Activated CD4-positive, alpha-beta T cell treated with anti-CD3 and anti-CD28 coated beads, Interleukin-2, Interleukin-6, amounts not matched to agents 100 ng/mL and 50 ng/mL, durations not matched to agents 16 hours and 8 hours (primary cell): ENCODE measurements at regions not wholly inside any gene's neighbourhood (a gene's known extent, or its start where the extent isn't known, plus 50 kb on each side); places are given as distances from the start of the nearest gene placed in this dataset.

Experiments
- DNase-seq: peaks from one replicate; pipeline ENCODE4 v3.0.0-alpha.2; 2020

DNA sequence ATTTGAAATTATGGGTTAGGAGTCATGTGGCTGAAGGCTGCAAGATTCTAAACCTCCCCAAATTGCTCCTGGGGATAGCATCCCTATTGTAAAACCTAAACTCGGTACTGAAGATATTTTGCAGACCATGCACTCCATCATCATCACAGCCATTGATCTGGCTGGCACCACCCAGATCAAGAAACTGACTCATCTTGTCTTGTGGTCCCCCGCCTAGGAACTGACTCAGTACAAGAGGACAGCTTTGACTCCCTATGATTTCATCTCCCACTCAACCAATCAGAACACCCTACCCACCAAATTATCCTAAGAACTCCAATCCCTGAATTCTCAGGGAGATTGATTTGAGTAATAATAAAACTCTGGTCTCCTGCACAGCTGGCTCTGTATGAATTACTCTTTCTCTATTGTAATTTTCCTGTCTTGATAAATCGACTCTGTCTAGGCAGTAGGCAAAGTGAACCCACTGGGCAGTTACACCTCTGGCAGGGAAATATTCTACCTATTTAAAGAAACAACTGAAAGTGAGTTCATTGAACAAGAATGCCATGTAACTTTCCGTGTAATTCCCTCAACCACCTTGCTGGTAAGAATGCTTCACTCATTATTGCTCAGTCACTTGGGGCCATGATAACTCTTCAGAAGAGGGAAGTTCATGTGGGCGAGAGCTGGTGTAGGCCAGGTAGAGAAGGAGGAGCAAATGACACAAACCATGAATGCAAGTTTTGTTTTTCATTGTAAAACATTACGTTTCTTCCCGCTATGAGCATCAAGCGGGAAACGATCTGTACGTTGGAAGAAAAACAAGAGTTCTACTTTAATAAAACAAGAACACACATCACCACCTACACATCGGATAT, 602.9 kb upstream of the ARID1B start:
- peak; percentile 87 for DNase-seq

DNA sequence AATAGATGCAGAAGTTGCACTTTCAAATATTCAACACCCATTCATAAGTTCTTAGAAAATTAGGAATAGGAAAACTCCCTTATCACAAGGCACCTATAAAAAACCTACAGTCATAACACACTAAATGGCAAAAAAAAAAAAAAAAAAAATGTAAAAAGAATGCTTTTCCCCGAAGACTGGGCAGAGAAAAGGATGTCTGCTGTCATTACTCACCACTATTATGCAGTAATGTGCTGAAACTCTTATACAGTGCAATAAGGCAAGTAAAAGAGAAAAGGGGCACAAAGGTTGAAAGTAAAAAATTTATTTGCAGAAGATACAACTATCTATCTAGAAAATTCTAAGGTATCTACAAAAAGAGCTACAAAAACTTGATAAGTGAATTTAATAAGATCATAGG, 607.8 kb upstream of the ARID1B start:
- no peak for DNase-seq

DNA sequence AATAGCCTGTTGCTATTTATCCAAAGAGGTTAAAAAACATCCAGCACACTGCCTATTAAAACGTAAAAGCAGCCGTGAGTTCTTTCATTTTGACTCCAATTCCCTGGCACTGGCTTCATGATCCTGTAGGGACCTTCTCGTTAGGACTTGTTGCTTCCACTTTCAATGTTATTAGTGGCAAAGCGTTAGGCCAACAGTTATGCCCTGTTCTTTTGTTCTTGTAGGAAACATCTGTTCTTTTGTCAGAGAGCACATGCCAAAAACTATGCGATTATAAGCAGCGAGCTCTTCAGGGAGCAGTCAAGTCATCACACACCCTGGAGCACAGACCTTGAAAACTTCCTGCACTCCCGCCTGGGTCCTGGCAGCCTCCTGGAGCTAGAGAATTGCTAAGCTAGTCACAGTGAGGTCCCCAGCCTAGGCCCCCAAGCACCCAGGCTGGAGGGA, 609.5 kb upstream of the ARID1B start:
- no peak for DNase-seq

DNA sequence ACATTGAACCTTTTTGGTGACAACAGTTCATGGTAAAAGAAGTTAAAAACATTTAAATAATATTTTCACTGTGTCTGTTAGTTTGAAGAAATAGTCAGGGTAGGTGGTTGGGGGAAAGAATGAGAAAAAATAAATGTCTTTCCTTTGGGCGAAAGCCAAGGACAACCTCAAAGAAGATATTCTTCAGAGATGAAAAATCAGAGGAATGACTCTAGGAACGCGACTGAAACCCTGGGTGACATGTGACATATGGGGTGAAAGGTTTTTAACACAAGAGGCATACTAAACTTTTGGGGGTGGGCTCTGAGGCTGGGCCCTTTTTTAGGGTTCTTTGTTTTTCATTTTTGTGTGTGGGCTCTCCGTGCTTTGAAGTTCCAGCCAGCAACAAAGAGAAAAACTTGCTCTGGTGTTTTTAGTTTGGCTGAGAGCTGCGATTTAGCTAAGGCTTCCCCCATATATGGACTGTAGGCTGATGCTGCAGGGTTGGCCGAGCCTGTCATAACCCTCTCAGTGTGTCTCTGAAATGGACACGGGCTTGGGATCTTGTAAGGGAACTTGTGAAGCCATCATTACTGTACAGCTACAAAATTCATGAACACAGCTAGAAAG, 610.1 kb upstream of the ARID1B start:
- no peak for DNase-seq

DNA sequence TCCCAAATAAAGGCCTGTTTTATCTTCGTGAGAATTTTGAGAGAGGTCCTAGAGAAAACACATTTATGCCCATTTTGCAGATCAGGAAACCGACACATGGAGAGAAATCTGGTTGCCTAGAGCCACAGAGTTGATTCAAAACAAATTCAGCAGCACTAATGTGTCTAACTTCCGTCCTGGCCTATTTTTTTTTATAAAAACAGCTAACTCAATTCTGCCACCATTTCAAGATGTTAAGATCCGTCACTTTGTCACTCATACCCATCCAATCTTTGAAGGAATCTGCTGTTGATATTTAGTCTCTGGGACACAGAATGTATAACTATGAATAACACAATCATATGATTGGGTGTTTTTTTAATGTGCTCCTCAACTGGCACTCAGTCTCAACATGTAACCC, 611.1 kb upstream of the ARID1B start:
- no peak for DNase-seq

DNA sequence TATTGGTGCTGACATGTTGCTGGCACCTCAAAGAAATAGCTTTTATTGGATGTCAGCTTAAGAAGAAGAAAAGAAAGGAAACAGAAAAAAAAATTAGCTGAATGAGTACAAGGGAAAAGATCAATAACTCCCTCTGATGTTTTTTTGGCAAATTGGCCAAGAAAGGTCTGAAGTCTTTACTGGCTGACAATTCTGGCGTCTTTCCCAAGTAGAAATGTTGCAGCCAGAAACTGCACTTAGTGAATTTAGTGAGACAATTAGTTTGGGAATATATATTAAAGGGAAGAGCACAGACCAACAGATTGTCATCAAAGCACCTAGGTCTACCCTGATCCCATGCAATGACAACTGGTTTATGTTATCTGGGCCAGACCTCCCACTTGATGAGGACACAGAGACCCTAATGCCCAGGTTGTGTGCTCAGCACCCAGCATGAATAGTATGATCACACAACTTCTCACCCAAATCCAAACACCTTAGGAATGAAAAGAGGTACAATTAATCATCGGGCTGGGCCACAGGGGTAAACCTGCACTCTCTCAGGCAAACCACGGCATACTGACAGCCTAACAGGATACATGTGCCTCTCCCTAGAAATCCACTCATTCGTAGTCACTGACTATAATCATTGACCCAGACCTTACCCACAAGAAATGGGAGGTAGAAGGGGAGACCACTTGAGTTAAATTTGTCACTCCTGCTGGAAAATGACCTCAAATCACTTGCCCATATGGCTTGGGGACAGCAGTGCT, 612.3 kb upstream of the ARID1B start:
- no peak for DNase-seq

DNA sequence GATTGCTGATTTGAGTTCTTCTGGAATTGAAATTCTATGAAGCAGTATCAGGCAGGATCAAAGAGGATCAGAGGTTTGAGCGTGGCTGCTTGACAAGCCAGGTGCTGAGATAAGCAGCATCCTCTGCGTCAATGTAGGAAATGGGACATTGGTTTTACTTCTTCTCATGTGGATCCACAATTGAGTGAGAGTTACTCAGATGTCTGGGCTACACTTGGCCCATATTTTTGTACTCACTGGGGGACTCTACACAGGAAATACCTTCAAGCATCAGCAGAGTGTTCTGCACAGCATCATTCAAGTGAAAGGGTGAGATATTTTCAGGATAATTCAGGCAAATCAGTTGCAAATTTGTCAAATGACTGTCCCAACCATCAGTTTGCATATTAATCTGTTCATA, 613.9 kb upstream of the ARID1B start:
- DNase-seq = no peak

DNA sequence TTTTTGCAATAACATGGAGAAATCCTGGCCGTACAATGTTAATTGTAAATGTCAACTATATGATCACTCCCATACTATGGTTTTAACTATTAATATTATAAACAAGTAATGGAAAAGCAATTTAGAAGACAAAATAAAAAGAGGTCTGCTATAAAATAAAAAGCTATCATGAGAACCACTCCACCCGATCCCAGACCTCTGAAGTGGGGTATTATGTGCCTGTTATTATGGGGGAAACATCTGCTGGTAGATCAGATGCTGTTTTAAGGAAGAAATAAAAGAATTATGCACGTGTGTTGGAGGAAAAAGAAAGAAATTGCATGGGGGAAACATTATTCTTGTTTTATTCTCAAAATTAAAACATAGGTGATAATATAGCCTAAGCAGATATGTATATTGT, 615.7 kb upstream of the ARID1B start:
- DNase-seq = no peak

DNA sequence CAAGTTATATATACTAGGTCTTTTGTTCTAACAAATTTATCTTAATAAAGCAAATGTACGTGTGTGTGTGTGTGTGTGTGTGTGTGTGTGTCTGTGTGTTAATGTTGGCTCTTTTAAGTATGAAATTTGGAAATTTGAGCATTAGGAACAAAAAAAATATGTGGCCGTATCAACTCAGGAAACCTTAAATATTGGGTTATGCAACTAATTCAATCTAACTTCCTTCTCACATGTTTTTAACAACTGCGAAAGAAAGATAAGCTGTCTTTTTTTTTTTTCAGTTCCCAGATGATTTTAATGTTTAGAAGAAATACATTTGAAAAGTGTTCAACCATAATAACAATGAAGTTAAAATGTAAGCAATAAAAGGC, 616.4 kb upstream of the ARID1B start:
- no peak for DNase-seq

DNA sequence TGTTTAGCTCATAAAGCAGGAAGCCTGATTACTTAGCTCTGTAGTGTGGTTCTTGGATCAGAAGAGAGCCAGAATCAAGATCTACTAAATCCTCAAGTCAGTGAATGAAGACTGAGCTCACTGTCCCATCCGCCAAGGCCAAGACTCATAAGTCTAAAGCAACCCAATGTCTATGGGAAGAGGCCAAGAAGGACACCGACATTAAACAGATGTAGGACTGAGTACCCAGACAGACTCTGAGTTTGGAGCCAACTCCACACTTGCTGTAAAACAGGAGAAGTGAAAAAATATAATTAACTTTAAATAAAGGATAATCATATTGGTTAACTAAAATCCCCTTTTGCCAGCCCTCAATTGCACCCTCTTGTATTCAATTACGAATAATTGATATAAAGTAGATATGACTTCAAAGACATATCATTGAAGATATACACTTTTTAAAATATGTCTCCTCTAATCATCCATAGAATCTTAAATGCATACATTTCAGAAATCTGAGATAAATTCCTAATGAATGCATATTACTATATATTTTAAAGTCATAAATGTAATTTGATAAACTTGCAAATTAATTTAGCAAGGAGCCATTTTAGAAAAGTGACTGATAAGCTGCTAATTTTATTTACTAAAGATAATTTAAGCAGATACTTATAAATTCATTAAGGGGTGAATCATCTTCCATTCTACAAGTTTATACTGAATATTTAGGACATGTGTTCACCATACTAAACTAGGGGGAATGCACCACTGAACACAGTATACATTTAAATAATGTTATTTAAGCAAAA, 617.0 kb upstream of the ARID1B start:
- DNase-seq = no peak

DNA sequence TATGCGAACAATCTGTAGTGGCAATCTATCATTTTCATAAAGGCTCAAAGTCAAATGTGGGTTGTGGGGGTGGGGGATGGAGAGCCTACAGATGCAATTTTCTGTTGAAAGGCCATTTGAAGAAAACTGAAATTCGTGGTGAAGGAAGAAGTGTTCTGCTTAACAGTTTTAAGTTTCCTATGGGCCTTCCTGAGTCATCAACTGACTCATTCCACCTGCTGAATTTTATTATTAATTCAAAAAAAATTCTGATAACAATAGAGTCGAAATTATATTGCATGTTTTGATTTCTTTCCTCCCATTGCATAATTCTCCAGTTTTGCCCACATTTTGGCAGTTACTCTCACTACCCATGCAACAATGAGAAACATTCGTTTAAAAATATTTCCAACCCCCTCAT, 622.3 kb upstream of the ARID1B start:
- no peak for DNase-seq

DNA sequence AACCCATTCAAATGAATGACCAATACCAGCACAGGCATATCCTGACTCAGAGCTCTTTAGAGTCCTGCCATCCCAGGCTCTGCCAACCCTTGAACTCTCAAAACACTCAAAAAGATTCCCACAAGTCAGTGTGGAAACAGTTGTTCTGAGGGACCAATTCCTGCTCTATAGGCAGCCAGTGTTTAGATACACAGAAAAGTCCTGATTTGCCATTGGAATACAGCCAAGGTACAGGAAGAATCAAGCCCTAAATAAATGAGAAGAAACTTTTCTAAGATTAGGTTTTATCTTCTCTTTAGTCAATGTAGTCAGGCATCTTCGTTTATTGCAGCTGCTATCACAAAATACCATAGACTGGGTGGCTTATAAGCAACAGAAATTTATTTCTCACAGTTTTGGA, 626.8 kb upstream of the ARID1B start:
- no peak for DNase-seq

DNA sequence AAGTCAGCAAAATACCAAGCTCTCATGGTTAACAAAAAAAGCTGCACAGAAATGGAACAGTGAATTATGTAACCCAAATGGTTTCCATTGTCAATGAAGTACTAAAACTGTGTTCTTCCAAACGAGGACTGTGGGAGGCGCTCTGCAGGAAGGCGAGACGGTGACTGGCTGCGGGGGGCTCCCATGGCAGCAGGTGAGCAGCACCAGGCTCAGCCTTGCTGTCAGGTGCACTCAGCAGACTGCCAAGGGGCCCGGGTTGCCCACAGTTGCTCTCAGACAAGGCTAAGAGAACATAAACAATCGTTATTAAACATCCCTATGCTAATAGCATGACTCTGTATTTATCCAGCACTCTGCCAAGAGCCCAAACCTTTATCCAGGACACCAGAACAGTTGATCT, 630.3 kb upstream of the ARID1B start:
- DNase-seq = no peak

DNA sequence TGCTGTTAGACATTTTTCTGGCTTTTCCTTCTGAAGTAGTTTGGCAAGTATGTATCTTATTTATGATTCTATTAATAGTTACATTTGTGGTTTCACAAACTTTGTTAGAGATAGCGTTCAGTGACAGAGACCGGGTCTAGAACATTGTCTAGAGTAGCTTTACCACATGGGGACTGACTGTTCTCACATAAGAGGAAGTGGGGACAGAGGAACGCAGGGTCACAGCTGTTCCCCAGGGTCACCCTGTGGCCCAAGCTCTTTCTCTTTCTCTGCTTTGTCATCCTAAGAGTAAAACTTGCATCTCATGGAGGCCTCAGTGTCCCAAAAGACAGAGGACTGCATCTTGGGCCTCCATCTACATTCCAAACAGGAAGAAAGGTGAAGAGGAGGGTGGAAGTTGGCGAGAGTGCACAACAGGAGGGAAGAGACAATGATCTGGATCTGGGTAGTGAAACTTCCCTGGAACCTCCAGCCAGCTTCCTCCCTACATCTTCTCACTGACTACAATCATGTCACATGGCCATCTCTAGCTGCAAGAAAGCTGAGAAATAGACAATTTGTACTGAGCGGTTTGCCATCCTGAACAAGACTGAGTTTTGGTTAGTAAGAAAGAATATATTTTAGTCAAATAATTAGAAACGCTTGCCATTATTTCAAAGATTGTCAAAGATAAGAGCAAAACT, 645.8 kb upstream of the ARID1B start:
- DNase-seq = no peak

DNA sequence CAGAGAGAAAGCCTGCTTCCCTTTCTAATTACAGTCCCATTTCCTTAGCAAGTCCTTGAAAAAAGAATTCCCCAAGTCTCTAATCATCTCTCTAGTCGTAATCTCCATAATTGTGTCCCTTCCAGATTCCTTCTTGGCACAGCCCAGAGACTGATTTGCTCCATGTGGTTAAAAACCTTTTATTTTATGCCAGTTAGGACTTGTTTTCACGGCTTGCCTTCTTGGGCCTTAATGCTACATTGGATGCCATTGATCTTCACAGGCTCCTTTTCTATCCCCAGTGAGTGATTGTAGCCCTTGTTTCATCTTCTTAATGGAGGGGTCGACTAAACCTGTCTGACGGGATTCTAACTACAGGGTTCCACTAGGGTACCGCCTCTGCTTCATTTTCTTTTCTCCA, 650.6 kb upstream of the ARID1B start:
- DNase-seq = no peak

DNA sequence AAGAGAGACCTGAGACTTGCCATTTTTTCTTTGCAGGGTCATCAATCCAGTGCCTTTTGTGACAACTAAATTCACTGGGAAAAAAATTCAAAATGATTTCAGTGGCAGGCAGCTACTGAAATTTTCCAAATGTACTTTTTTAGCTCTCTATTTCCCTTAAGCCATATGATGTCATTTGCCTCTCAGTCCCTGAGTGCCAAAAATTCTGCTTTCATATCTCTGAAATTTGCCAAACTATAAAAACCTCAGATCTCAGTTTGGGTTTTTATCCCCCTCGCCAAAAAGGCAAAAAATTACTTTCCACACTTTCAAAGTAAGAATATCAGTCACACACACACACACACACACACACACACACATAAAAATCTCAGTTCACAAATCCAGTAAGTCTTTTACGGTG, 651.3 kb upstream of the ARID1B start:
- DNase-seq = no peak

DNA sequence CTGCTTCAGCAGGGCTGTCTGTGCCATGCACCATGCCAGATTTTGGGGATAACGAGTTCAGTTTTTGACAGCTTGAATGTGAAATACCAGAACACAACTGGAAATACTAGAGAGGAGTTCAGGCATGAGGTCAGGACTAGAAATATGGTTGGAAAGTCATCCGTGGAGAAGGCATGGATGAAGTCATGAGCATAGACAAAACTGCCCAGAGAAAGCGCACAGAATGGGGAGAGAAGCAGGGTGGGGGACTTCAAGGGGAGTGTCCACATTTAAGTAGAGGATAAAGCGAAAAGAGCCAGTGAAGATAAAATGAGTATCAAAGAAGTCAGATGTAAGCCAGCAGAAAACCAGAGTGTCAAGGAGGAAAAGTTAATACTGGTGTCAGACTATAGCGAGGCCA, 653.4 kb upstream of the ARID1B start:
- no peak for DNase-seq

DNA sequence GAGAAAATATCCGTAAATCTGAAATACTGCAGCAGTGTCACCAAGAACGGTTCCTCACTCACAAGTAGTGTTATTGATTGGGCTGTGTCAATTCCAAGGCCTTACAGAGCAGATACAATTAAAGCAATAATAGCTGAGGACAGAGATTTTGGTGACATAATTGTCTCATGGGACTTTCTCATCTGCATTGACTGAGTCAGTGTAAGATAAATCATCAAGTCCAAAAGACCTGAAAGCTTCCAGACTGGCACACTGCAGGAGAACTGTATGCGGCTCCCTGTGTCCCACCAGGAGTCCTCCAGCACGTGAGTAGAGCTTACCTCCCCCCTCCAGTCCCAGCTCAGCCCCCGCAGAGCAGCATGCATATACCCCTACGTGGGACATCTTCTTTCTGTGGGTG, 655.2 kb upstream of the ARID1B start:
- no peak for DNase-seq

DNA sequence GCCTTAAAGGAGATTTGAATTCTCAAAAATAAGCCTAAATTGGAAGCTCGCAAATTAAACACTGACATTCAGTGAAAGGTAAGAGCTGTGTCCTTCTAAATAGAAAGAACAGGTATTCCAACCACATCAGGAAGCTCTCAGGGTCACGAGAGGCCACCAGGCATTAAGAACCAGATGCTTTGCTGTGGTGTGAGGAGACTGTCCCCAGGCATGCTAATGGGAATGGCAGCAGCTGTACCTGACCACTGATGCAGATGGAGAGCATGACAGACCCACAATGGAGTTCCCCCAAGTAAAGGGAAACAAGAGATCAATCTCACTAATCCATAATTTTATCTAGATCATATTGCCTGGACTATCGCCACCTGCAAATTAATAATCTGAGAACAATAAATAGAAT, 658.9 kb upstream of the NOX3 start:
- no peak for DNase-seq

DNA sequence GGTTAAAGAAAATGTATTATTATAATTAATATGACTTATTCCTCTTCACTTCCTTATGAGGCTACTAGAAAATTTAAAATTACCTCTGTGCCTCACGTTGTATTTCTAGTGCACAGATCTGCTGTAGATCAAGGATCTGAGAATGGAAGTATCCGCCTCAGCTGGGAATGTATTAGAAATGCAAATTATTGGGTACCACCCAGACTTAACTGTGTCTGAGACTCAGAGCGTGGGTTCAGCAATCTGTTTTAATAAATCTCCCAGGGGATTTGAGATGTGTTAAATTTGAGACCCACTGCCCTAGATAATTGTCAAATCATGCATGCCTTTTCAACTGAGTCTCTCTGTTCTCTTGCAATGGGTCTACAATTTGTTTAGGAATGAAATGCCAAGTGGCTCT, 658.0 kb upstream of the NOX3 start:
- DNase-seq = no peak

DNA sequence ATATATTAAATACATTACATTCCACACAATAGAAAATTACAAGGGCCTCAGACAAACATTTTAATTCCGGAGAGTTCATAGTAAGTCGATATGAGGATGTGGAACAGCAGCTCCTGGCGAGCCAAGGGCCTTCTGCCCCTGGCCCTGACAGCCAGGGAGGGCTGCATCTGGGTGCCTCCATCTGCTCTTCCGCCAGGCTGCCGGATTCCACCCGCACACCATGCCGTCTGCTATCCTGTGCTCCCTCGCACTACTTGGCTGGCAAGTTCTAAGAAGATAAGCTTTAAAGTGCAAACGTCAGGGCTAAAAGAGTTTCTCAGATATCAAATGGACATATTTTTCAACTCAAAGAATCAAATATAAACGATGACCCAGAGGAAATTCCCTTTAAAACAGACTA, 656.3 kb upstream of the NOX3 start:
- no peak for DNase-seq

DNA sequence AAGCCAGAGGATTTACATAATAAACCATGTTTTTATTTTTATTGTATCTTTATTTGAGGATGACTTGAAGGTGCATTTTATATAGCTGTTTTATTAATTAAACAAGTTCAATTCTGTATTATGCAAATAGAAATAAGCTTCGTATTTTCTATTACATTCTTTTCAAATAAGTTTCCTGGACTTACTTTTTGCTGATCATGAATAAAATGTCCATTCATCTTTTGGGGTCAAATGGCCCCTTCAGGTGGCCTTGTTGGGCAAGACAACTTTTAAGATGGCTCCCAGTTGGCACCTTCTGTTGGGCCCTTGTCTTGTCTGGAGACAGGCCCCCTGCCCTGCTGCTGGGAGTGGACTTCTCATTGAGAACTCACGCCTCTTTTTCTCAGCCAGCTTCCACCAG, 654.6 kb upstream of the NOX3 start:
- DNase-seq = no peak

DNA sequence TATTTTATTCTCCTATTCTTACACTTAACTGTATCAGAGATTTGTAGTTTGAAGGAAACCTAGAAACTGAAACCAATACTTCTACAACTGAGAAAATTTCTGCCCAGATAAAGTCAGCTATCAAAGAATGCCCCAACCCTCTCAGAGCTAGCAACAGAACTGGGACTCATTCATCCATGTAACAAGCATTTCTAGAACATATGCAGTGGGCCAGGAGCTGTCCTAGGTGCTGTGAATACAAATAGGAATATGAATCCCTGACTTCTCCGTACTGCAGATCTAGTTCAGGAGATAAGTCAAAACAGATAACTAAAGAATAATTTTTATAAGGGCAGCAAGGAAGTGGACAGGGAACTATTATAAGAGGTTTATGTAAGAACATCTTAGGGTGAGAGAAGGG, 654.1 kb upstream of the NOX3 start:
- DNase-seq = no peak
